ENCODE measurements at regions not wholly inside any gene's neighbourhood (a gene's known extent, or its start where the extent isn't known, plus 50 kb on each side); places are given as distances from the start of the nearest gene placed in this dataset.

DNA sequence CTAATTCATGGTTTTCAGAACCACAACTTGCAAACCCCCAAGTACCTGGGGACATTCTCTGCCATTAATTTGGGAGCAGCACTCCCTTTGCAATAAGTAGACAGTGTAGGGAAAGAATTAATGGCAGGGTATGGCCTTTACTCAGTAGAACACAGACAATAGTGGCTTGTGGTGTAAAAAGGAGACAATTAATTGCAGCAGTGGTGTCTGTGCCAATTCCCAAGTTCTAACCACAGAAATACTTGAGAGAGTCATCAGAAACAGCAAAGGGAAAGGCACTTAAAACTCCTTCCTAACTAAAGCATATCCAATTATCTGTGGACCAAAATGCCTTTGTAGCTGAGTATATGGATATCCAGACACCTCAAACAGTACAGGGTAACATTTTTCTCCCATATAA is 257.6 kb upstream of the POU3F2 start:
- Histone ChIP-seq H3K36me3 (no peaks in the 10 kb centered on the region), H3K27me3 (no peaks in the 10 kb centered on the region), H3K9me3 (no peaks in the 10 kb centered on the region), H3K4me3 (no peak overlapping the region), H3K27ac (no peak overlapping the region), H3K4me1 (no peaks in the 10 kb centered on the region)
- intact Hi-C loops (cut with DNase I): no loop called here
- no peak for ATAC-seq
- TF ChIP-seq, protein P1, sequence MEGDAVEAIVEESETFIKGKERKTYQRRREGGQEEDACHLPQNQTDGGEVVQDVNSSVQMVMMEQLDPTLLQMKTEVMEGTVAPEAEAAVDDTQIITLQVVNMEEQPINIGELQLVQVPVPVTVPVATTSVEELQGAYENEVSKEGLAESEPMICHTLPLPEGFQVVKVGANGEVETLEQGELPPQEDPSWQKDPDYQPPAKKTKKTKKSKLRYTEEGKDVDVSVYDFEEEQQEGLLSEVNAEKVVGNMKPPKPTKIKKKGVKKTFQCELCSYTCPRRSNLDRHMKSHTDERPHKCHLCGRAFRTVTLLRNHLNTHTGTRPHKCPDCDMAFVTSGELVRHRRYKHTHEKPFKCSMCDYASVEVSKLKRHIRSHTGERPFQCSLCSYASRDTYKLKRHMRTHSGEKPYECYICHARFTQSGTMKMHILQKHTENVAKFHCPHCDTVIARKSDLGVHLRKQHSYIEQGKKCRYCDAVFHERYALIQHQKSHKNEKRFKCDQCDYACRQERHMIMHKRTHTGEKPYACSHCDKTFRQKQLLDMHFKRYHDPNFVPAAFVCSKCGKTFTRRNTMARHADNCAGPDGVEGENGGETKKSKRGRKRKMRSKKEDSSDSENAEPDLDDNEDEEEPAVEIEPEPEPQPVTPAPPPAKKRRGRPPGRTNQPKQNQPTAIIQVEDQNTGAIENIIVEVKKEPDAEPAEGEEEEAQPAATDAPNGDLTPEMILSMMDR (IDR thresholded peaks at IDR 0.05): no peak
- no peak for DNase-seq

DNA sequence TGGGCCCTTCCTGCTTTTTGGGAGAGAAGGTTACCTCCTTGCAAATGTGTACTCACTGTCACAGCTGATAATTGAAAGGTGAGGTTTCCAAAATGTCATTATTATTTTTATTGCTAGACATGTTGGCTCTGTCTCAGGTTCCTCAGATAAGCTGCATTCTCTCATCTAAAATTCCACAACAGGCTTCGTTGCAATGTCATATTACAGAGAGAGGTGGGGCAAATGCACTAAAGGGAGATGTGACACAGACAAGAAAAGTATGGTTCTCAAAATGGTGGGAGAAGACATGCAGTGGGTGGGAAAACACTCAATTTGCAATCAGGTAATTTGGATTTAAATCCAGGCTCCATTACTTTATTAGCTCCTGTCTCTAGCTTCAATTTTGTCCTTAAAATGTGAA is 256.4 kb upstream of the POU3F2 start:
- Histone ChIP-seq H3K36me3 (no peaks in the 10 kb centered on the region), H3K4me3 (no peak overlapping the region), H3K27ac (no peak overlapping the region), H3K27me3 (no peaks in the 10 kb centered on the region), H3K4me1 (no peaks in the 10 kb centered on the region), H3K9me3 (no peaks in the 10 kb centered on the region)
- ATAC-seq (no peak), DNase-seq (no peak)
- TF ChIP-seq, protein P1 (IDR thresholded peaks at IDR 0.05): no peak
- intact Hi-C loops (cut with DNase I): no loop called here

DNA sequence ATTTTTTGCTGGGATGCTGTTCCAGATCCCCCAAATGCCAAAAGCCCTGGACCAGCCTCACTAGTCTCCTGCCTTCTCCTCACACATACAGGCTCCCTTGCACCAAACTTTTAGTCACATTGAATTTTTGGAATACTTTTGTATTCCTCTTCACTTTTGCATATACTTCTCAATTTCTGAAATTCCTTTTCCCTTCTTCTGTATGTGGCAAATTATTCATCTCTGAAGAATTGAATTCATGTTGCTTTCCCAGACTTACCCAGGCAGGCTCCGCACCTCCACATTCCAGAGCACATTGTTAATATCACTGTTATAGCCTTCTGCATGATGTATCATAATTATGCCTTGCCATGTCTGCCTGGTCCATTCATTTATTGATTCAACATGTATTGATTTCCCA is 255.3 kb upstream of the POU3F2 start:
- H3K36me3 ChIP-seq: no peaks in the 10 kb centered on the region
- no peak overlapping the region for H3K27ac ChIP-seq
- no peak for ATAC-seq
- TF ChIP-seq, protein P1 (IDR thresholded peaks at IDR 0.05): no peak
- H3K27me3 ChIP-seq: no peaks in the 10 kb centered on the region
- H3K9me3 ChIP-seq: no peaks in the 10 kb centered on the region
- H3K4me3 ChIP-seq: no peak overlapping the region
- H3K4me1 ChIP-seq: no peaks in the 10 kb centered on the region
- no peak for DNase-seq
- intact Hi-C loops (cut with DNase I): no loop called here

DNA sequence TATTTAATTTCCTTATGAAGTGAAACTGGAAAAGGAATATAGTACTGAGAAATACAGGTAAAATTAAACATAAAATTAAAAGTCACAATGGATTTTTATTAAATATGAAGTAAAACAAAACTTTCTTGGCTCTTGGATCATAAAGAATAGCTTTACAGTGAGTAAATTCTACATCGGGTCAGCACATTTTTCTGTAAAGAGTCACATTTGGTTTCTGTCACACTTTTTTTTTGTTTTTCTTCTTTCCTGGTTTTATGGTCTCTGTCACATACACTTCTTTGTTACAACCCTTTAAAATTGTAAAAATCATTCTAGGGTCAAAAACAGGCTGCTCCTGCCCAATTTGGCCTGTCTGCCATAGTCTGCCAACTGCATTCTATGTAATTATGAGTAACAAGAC is 254.4 kb upstream of the POU3F2 start:
- no peak overlapping the region for H3K4me3 ChIP-seq
- intact Hi-C loops (cut with DNase I): no loop called here
- no peaks in the 10 kb centered on the region for H3K4me1 ChIP-seq
- no peaks in the 10 kb centered on the region for H3K36me3 ChIP-seq
- no peaks in the 10 kb centered on the region for H3K27me3 ChIP-seq
- no peak overlapping the region for H3K27ac ChIP-seq
- ATAC-seq: no peak
- H3K9me3 ChIP-seq: no peaks in the 10 kb centered on the region
- TF ChIP-seq, protein P1 (IDR thresholded peaks at IDR 0.05): no peak
- DNase-seq: no peak

DNA sequence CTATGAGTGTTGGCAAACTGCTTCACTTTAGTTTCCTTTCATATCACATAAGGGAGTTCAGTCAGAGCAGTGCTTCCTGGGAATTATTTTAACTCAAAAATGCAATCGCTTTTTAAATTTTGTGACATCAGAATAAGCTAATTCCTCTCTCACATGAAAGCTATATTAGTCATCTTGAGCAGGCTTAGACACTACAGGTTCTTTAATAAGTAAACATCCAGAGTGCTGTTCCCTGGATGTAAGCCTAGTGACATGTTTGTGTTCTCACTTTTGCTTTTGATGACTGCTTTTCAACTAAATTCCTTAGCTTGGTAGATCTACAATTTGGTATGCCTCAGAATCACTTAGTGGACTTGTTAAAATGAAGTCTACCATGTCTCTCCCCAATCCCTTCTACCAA is 252.7 kb upstream of the POU3F2 start:
- intact Hi-C loops (cut with DNase I): no loop called here
- H3K27me3 ChIP-seq: no peaks in the 10 kb centered on the region
- H3K4me1 ChIP-seq: no peaks in the 10 kb centered on the region
- DNase-seq: peak in 1 of 4 donors; percentile 7
- H3K27ac ChIP-seq: no peak overlapping the region
- no peaks in the 10 kb centered on the region for H3K36me3 ChIP-seq
- H3K9me3 ChIP-seq: no peaks in the 10 kb centered on the region
- TF ChIP-seq, protein P1 (IDR thresholded peaks at IDR 0.05): no peak
- no peak overlapping the region for H3K4me3 ChIP-seq
- ATAC-seq: peak; percentile 95

Measured in left lung (tissue), 4 donors.